GM12878 (cell line): ENCODE measurements at regions not wholly inside any gene's neighbourhood (a gene's known extent, or its start where the extent isn't known, plus 50 kb on each side); places are given as distances from the start of the nearest gene placed in this dataset.

Experiments
- ATAC-seq: fragments of 200-7000 bp; cut with Tn5 transposase; 3 replicates; pipeline ENCODE4 v1.9.1; 2020; ENCODE audit warnings: mild to moderate bottlenecking, moderate library complexity
- BruUV-seq: library from RNA; stranded (reverse); fragments of 400-500 nt; replicated peaks from 2 replicates; lab custom pipeline; 2021; lab: Mats Ljungman, UMichigan
- CTCF ChIA-PET: fragments of 300-600 bp; sonication (Branson Sonifier 250); formaldehyde crosslinking; extraction: SDS; loops from one replicate; lab custom pipeline; 2021; ENCODE audit warnings: inconsistent platforms; lab: Yijun Ruan, JAX
- POLR2A ChIA-PET: fragments of 350-600 bp; formaldehyde crosslinking; extraction: SDS; loops from one replicate; lab custom pipeline; 2021; ENCODE audit warnings: inconsistent platforms; lab: Charles Lee
- RAD21 ChIA-PET: fragments of 300-600 bp; sonication (Branson Sonifier 250); formaldehyde crosslinking; loops from one replicate; lab custom pipeline; 2023; ENCODE audit warnings: antibody characterized with exemption; ENCODE audit not compliant: unreplicated experiment; lab: Charles Lee
- SMC1A ChIA-PET: fragments of 300-600 bp; sonication (Branson Sonifier 250); formaldehyde crosslinking; loops from one replicate; lab custom pipeline; 2023; ENCODE audit not compliant: unreplicated experiment, uncharacterized antibody; lab: Charles Lee
- DNase-seq: peaks from one replicate; pipeline ENCODE4 v3.0.0-alpha.2; 2011; ENCODE audit warnings: low read depth, low spot score
- FAIRE-seq: peaks from 3 replicates; lab custom pipeline; 2011; peaks lifted over from hg19 to GRCh38; lab: Jason Lieb, UNC
- H2AFZ ChIP-seq: 2 replicates; pipeline ENCODE4 v1.6.0; 2011; ENCODE audit warnings: low read depth, low read length, control low read depth; ENCODE audit not compliant: control insufficient read depth
- H3K27ac ChIP-seq: 2 replicates; pipeline ENCODE4 v1.5.1; 2011; ENCODE audit warnings: control low read depth; ENCODE audit not compliant: control insufficient read depth, insufficient read depth
- H3K27me3 ChIP-seq, 2 experiments: replicated peaks in 1 of 2; 2 replicates each; pipeline versions ENCODE4 v1.6.0 to v1.6.1; 2011; ENCODE audit warnings: low read length in 1 of 2; ENCODE audit not compliant: control insufficient read depth in 2 of 2, insufficient read depth in 2 of 2
- H3K36me3 ChIP-seq, 2 experiments: 2 replicates each; pipeline ENCODE4 v1.5.1; 2011; ENCODE audit warnings: low read length in 1 of 2; ENCODE audit not compliant: control insufficient read depth in 2 of 2, insufficient read depth in 2 of 2
- H3K4me1 ChIP-seq: 2 replicates; pipeline ENCODE4 v1.6.1; 2011; ENCODE audit warnings: mild to moderate bottlenecking, low read length, moderate library complexity, mixed read lengths; ENCODE audit not compliant: control insufficient read depth, insufficient read depth
- H3K4me2 ChIP-seq: 2 replicates; pipeline ENCODE4 v1.6.0; 2011; ENCODE audit warnings: control low read depth; ENCODE audit not compliant: control insufficient read depth, insufficient read depth
- H3K4me3 ChIP-seq: fragments of 200-600 bp; sonication (generic); 2 replicates; pipeline ENCODE4 v1.5.1; 2016
- H3K79me2 ChIP-seq: 2 replicates; pipeline ENCODE4 v1.6.0; 2011; ENCODE audit warnings: low read length; ENCODE audit not compliant: control insufficient read depth, insufficient read depth
- H3K9ac ChIP-seq: 2 replicates; pipeline ENCODE4 v1.8.0; 2011; ENCODE audit warnings: low read length, control low read depth, mixed read lengths; ENCODE audit not compliant: control insufficient read depth, insufficient read depth
- H3K9me3 ChIP-seq: replicated peaks from 3 replicates; pipeline ENCODE4 v1.5.1; 2011; ENCODE audit warnings: mild to moderate bottlenecking, low read length; ENCODE audit not compliant: control insufficient read depth, insufficient read depth
- H4K20me1 ChIP-seq: 2 replicates; pipeline ENCODE4 v1.6.0; 2011; ENCODE audit not compliant: control insufficient read depth, insufficient read depth
- CBFB ChIP-seq: IDR thresholded peaks from 2 replicates; pipeline ENCODE4 v1.6.1; 2016; ENCODE audit warnings: antibody characterized with exemption, low read depth
- ETV6 ChIP-seq, 2 experiments: fragments of 450-650 bp in 1 of 2; IDR thresholded peaks in 1 of 2; conservative IDR thresholded peaks in 1 of 2; 2 replicates each; pipeline ENCODE4 v1.6.1; 2014; ENCODE audit warnings: antibody characterized with exemption in 1 of 2, borderline replicate concordance in 1 of 2, low read depth in 1 of 2, mild to moderate bottlenecking in 1 of 2, moderate library complexity in 1 of 2
- EZH2 ChIP-seq: IDR thresholded peaks from 2 replicates; pipeline ENCODE4 v1.6.1; 2012; ENCODE audit warnings: low read depth, mild to moderate bottlenecking, control low read depth, inconsistent platforms, low read length, borderline replicate concordance; ENCODE audit not compliant: control insufficient read depth
- FOXM1 ChIP-seq: IDR thresholded peaks from 2 replicates; pipeline ENCODE4 v1.6.1; 2012; ENCODE audit warnings: low read depth, mild to moderate bottlenecking, inconsistent platforms, low read length, moderate library complexity
- IRF3 ChIP-seq: fragments of 450-650 bp; IDR thresholded peaks from 2 replicates; pipeline ENCODE4 v1.6.1; 2014; ENCODE audit warnings: mild to moderate bottlenecking
- MEF2A ChIP-seq: IDR thresholded peaks from 2 replicates; pipeline ENCODE4 v1.6.1; 2011; ENCODE audit warnings: low read depth, mild to moderate bottlenecking, low read length, moderate library complexity; ENCODE audit not compliant: insufficient read depth
- REST ChIP-seq: IDR thresholded peaks from 2 replicates; pipeline ENCODE4 v1.6.1; 2012; ENCODE audit warnings: mild to moderate bottlenecking, low read depth, low read length
- SKIL ChIP-seq: fragments of 450-650 bp; IDR thresholded peaks from 2 replicates; pipeline ENCODE4 v1.6.1; 2017; ENCODE audit warnings: mild to moderate bottlenecking, low read depth, inconsistent platforms; ENCODE audit not compliant: poor library complexity, severe bottlenecking
- TARDBP ChIP-seq: IDR thresholded peaks from 2 replicates; pipeline ENCODE4 v1.6.1; 2016; ENCODE audit warnings: borderline replicate concordance
- TCF3 ChIP-seq: IDR thresholded peaks from 2 replicates; pipeline ENCODE4 v1.6.1; 2012; ENCODE audit warnings: low read depth, mild to moderate bottlenecking, low read length, borderline replicate concordance; ENCODE audit not compliant: insufficient read depth
- TCF7 ChIP-seq: IDR thresholded peaks from 2 replicates; pipeline ENCODE4 v1.6.1; 2014; ENCODE audit warnings: antibody characterized with exemption, borderline replicate concordance
- USF1 ChIP-seq: IDR thresholded peaks from 2 replicates; pipeline ENCODE4 v1.6.1; 2011; ENCODE audit warnings: borderline replicate concordance, low read depth, mild to moderate bottlenecking, moderate library complexity, mixed read lengths, low read length; ENCODE audit not compliant: insufficient read depth; ENCODE audit errors: extremely low read length
- WGBS: methylation state at CpG from one replicate; pipeline ENCODE4 v1.1.6; 2016; ENCODE audit warnings: low lambda C conversion rate; ENCODE audit not compliant: insufficient replicate concordance, insufficient coverage; ENCODE audit errors: missing lambda C conversion rate; 5-methylcytosine and 5-hydroxymethylcytosine counted together
- in situ Hi-C: fragments of 300-500 bp; cut with MboI; formaldehyde crosslinking; loops from 9 replicates; pipeline ENCODE4 v1.14.3; 2018; ENCODE audit warnings: mixed read lengths
- intact Hi-C: fragments of 100-400 bp; cut with micrococcal nuclease; formaldehyde crosslinking; loops from one replicate; pipeline ENCODE4 v1.14.2; 2022; ENCODE audit not compliant: unreplicated experiment

- SMC1A ChIA-PET, result no interaction called here
- no peak for ATAC-seq
- Histone ChIP-seq H3K36me3 (no peaks in the 10 kb centered on the region), H3K27ac (no peak overlapping the region), H2AFZ (no peak overlapping the region), H3K9ac (no peak overlapping the region), H3K27me3 (no peaks in the 10 kb centered on the region), H3K4me2 (no peak overlapping the region), H3K4me1 (no peaks in the 10 kb centered on the region), H3K79me2 (no peaks in the 10 kb centered on the region), H4K20me1 (no peaks in the 10 kb centered on the region), H3K4me3 (no peak overlapping the region), H3K9me3 (no peaks in the 10 kb centered on the region; the same call in 2 of the 3 replicates)
- no peak for TF ChIP-seq CBFB
- TF ChIP-seq IRF3, result no peak
- TF ChIP-seq SKIL, result no peak
- no peak for TF ChIP-seq TARDBP
- TF ChIP-seq TCF7, result no peak
- TF ChIP-seq EZH2, result no peak
- TF ChIP-seq REST, result no peak
- no peak for TF ChIP-seq FOXM1
- no peak for TF ChIP-seq USF1
- TF ChIP-seq ETV6 (conservative IDR thresholded peaks at IDR 0.05 in 1 of 2, IDR thresholded peaks at IDR 0.05 in 1 of 2; ENCODE audit: borderline replicate concordance in 1 of 2, low read depth in 1 of 2), result no peak
- TF ChIP-seq TCF3, result no peak
- no peak for TF ChIP-seq MEF2A
- in situ Hi-C loops, result no loop called here
- RAD21 ChIA-PET, result no interaction called here
- intact Hi-C loops, result no loop called here
- no TSS peak for BruUV-seq
- WGBS, result 47% methylated on average over 5 of the region's 5 CpGs
- FAIRE-seq, result no peak
- CTCF ChIA-PET, result no interaction called here
- POLR2A ChIA-PET, result no interaction called here
- no peak for DNase-seq
Measured at GRCh38 chr5:4036861-4037260, 441.2 kb downstream of the IRX1 start.
